Right lobe of liver (tissue), 6 donors: ENCODE measurements at regions not wholly inside any gene's neighbourhood (a gene's known extent, or its start where the extent isn't known, plus 50 kb on each side); places are given as distances from the start of the nearest gene placed in this dataset.

Experiments used
- ATAC-seq, 4 donors: fragments of 200-7000 bp; cut with Tn5 transposase; one replicate each; pipeline ENCODE4 v1.9.1; 2020; ENCODE audit warnings: mild to moderate bottlenecking in 4 of 4, moderate library complexity in 4 of 4
- DNase-seq, 3 donors: peaks; one replicate each; pipeline ENCODE4 v3.0.0-alpha.2; 2020
- H3K27ac ChIP-seq, 3 donors: fragments of 200-600 bp; one replicate each; pipeline ENCODE4 v1.8.0; 2022
- H3K27me3 ChIP-seq, 2 donors: fragments of 200-600 bp; one replicate each; pipeline ENCODE4 v1.8.0; 2022
- H3K36me3 ChIP-seq, 4 donors: fragments of 200-600 bp; sonication (generic) in 1 of 4; one replicate each; pipeline versions ENCODE4 v1.5.1 to v1.8.0; 2017 to 2022; ENCODE audit warnings: control low read depth in 1 of 4
- H3K4me1 ChIP-seq, 4 donors: fragments of 200-600 bp; sonication (generic) in 1 of 4; one replicate each; pipeline versions ENCODE4 v1.5.1 to v1.8.0; 2017 to 2022; ENCODE audit warnings: control low read depth in 1 of 4
- H3K4me3 ChIP-seq, 3 donors: fragments of 200-600 bp; one replicate each; pipeline ENCODE4 v1.8.0; 2022
- H3K9me3 ChIP-seq, 4 donors: fragments of 200-600 bp; sonication (generic) in 1 of 4; one replicate each; pipeline versions ENCODE4 v1.5.1 to v1.8.0; 2017 to 2022; ENCODE audit warnings: control low read depth in 1 of 4
- POLR2A ChIP-seq: fragments of 450-650 bp; IDR thresholded peaks from one replicate; pipeline ENCODE4 v1.6.1; 2017; ENCODE audit warnings: antibody characterized with exemption, mild to moderate bottlenecking
- WGBS: methylation state at CpG from one replicate; pipeline ENCODE4 v1.1.6; 2018; ENCODE audit warnings: low coverage, low lambda C conversion rate; ENCODE audit not compliant: insufficient coverage; ENCODE audit errors: missing lambda C conversion rate; 5-methylcytosine and 5-hydroxymethylcytosine counted together
- intact Hi-C, 2 donors: fragments of 100-400 bp; cut with DNase I; formaldehyde crosslinking; loops; one replicate each; pipeline versions ENCODE4 v1.11.2 to v1.14.1; 2022
- TF ChIP-seq, protein P1 (sequence below), 4 donors: fragments of 200-600 bp in 3 of 4; fragments of 450-650 bp in 1 of 4; IDR thresholded peaks; one replicate each; pipeline versions ENCODE4 v1.5.1 to v1.8.0; 2016 to 2022; ENCODE audit warnings: antibody characterized with exemption in 4 of 4, mild to moderate bottlenecking in 2 of 4
- donor health status: DM: no; HTN: yes; CAD: no.
- donor health status: DM: no; HTN: no; CAD: no.
- donor health status: DM: no; HTN: no; CAD: no.
- donor health status: DM: no; HTN: yes; CAD: no.
- donor health status: DM: no; HTN: yes; CAD: no.

DNA sequence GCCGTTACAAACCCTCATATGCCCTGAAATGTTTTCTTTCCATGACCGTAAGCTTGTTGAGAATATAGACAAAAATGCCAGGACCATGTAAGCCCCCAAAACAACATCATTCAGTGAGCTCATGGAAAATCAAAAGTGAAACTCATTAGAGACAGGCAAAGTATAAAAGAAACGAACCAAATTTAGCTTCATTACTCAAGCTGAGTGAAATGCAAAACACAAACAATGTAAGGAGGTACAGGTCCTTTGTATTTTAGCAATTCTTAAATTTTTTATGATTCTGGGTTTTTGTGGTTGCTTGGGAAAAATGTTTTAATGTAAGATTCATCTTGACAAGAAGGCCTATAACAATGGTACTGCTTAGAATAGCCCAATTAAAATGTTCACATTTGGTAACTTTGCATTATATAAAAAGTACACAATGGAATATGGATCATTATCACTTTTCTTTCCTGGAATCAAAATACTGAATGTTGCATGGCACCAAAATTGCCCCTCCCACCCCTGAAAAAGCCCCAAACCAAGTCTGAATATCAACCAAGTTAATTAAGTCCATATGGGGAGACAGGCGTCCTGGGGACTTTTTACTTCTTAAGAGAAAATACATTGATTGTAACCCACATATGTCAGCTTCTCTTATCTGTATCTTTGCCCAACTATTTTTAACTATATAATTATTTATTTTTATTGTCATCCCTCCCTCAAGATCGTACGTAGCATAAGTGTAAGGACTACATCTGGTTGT lies 247.7 kb upstream of the CDIN1 start:
- intact Hi-C loops, result no loop called here
- H3K27me3 ChIP-seq, result no peaks in the 10 kb centered on the region
- DNase-seq (no peak), ATAC-seq (no peak)
- H3K4me1 ChIP-seq, result no peaks in the 10 kb centered on the region
- whole genome bisulfite sequencing, result 57% methylated on average over 6 of the region's 6 CpGs
- no peaks in the 10 kb centered on the region for H3K9me3 ChIP-seq
- peak overlapping the region in 1 of 3 donors; percentile 4 for H3K4me3 ChIP-seq
- TF ChIP-seq, protein P1, sequence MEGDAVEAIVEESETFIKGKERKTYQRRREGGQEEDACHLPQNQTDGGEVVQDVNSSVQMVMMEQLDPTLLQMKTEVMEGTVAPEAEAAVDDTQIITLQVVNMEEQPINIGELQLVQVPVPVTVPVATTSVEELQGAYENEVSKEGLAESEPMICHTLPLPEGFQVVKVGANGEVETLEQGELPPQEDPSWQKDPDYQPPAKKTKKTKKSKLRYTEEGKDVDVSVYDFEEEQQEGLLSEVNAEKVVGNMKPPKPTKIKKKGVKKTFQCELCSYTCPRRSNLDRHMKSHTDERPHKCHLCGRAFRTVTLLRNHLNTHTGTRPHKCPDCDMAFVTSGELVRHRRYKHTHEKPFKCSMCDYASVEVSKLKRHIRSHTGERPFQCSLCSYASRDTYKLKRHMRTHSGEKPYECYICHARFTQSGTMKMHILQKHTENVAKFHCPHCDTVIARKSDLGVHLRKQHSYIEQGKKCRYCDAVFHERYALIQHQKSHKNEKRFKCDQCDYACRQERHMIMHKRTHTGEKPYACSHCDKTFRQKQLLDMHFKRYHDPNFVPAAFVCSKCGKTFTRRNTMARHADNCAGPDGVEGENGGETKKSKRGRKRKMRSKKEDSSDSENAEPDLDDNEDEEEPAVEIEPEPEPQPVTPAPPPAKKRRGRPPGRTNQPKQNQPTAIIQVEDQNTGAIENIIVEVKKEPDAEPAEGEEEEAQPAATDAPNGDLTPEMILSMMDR (IDR thresholded peaks at IDR 0.05), result no peak
- TF ChIP-seq POLR2A, result no peak
- H3K36me3 ChIP-seq, result no peaks in the 10 kb centered on the region
- no peak overlapping the region for H3K27ac ChIP-seq

DNA sequence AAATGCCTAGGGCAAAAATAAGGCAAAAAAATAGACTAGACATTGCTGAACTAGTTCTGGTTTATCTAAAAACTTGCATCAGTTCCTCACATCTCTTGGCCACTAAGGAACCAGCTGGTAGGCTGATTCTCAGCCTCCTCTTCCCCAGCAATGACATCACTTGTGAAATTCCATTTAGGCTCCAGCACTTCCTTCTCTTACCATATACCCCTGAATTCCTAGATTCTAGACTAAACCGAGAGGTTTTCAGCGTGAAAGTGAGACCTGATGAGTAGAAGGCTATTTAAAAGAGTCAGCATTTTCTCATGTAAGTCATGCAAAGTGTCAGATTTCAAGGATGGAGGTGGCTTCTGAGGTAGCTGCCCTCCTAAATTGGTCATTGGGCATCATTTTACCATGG lies 247.1 kb upstream of the CDIN1 start:
- no peaks in the 10 kb centered on the region for H3K9me3 ChIP-seq
- no peak overlapping the region for H3K4me3 ChIP-seq
- WGBS, result 80% methylated on average over 2 of the region's 2 CpGs
- H3K27ac ChIP-seq, result no peak overlapping the region
- no peaks in the 10 kb centered on the region for H3K4me1 ChIP-seq
- intact Hi-C loops, result no loop called here
- no peak for DNase-seq
- H3K36me3 ChIP-seq, result no peaks in the 10 kb centered on the region
- ATAC-seq, result no peak
- no peak for TF ChIP-seq POLR2A
- TF ChIP-seq, protein P1 (IDR thresholded peaks at IDR 0.05), result no peak
- no peaks in the 10 kb centered on the region for H3K27me3 ChIP-seq

DNA sequence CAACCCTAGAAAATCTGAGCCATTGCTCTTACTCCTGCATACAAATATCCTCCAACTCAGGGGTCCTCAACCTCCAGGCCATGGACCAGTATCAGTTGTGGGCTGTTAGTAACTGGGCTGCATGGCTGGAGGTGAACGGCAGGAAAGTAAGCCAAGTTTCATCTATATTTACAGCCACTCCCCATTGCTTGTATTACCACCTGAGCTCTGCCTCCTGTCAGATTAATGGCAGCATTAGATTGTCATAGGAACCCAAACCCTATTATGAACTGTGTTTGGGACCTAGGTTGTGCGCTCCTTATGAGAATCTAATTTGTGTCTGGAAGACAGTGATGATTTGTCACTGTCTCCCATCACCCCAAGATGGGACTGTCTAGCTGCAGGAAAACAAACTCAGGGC lies 246.5 kb upstream of the CDIN1 start:
- H3K27ac ChIP-seq, result no peak overlapping the region
- TF ChIP-seq, protein P1 (IDR thresholded peaks at IDR 0.05), result no peak
- no peak for TF ChIP-seq POLR2A
- no peaks in the 10 kb centered on the region for H3K27me3 ChIP-seq
- no peak overlapping the region for H3K4me3 ChIP-seq
- H3K4me1 ChIP-seq, result no peaks in the 10 kb centered on the region
- H3K36me3 ChIP-seq, result no peaks in the 10 kb centered on the region
- no peaks in the 10 kb centered on the region for H3K9me3 ChIP-seq
- DNase-seq (no peak), ATAC-seq (no peak)
- intact Hi-C loops, result no loop called here
- WGBS, result 90% methylated on average over 1 of the region's 2 CpGs

DNA sequence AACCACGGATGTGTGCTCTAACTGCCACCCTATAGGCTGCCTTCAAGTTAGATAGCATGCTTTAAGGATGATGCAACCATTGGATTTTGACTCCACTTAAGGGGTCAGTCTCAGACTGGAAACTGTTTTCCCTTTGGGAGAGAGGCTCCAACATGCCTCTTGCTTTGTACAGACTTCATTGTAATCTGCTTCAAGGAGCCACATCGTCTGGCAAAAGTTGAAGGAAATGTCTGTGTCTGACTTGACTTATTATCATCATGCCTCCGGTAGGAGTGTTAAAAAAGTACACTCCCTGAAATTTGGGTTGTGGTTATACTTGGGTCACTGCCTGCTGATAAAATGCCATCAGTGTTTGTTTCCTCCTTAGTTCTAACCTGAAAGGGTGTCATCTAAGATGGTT lies 245.4 kb upstream of the CDIN1 start:
- no peak overlapping the region for H3K27ac ChIP-seq
- no peaks in the 10 kb centered on the region for H3K4me1 ChIP-seq
- intact Hi-C loops, result no loop called here
- H3K9me3 ChIP-seq, result no peaks in the 10 kb centered on the region
- H3K36me3 ChIP-seq, result no peaks in the 10 kb centered on the region
- TF ChIP-seq, protein P1 (IDR thresholded peaks at IDR 0.05), result no peak
- no peak for TF ChIP-seq POLR2A
- H3K27me3 ChIP-seq, result no peaks in the 10 kb centered on the region
- DNase-seq (no peak), ATAC-seq (no peak)
- H3K4me3 ChIP-seq, result no peak overlapping the region
- 15% methylated on average over 3 of the region's 3 CpGs for WGBS
